MCF 10A (cell line): ENCODE measurements at regions not wholly inside any gene's neighbourhood (a gene's known extent, or its start where the extent isn't known, plus 50 kb on each side); places are given as distances from the start of the nearest gene placed in this dataset.
"Not testable (repeated sequence)": the region's sequence is repeated elsewhere in the genome, so short reads cannot be mapped to it uniquely, and the experiment has no call there.

Experiments
- BruUV-seq: library from RNA; stranded (reverse); fragments of 400-500 nt; replicated peaks from 2 replicates; lab custom pipeline; 2021; lab: Mats Ljungman, UMichigan
- CTCF ChIA-PET: fragments of 300-600 bp; sonication (Branson Sonifier 250); formaldehyde crosslinking; extraction: SDS; loops from one replicate; lab custom pipeline; 2021; ENCODE audit warnings: antibody characterized with exemption, inconsistent platforms; lab: Yijun Ruan, JAX
- POLR2A ChIA-PET: fragments of 300-600, 350-650 bp; sonication (Branson Sonifier 250); formaldehyde crosslinking; extraction: SDS; loops from one replicate; lab custom pipeline; 2020; ENCODE audit warnings: antibody characterized with exemption, inconsistent platforms; lab: Yijun Ruan, JAX
- DNase-seq: peaks from one replicate; pipeline ENCODE4 v3.0.0-alpha.2; 2018; ENCODE audit not compliant: unreplicated experiment
- H3K27ac Mint-ChIP-seq: one replicate; pipeline ENCODE4 v1.8.0; 2022; ENCODE audit warnings: mild to moderate bottlenecking, low read depth, mixed read lengths; ENCODE audit not compliant: unreplicated experiment
- H3K27me3 Mint-ChIP-seq: one replicate; pipeline ENCODE4 v1.8.0; 2022; ENCODE audit warnings: mixed read lengths; ENCODE audit not compliant: insufficient read depth, unreplicated experiment
- H3K36me3 Mint-ChIP-seq: one replicate; pipeline ENCODE4 v1.8.0; 2022; ENCODE audit warnings: mild to moderate bottlenecking, moderate library complexity, mixed read lengths; ENCODE audit not compliant: insufficient read depth, unreplicated experiment
- H3K4me1 Mint-ChIP-seq: one replicate; pipeline ENCODE4 v1.8.0; 2022; ENCODE audit warnings: mixed read lengths; ENCODE audit not compliant: insufficient read depth, unreplicated experiment
- H3K4me3 Mint-ChIP-seq: one replicate; pipeline ENCODE4 v1.8.0; 2022; ENCODE audit warnings: mild to moderate bottlenecking, moderate library complexity, mixed read lengths; ENCODE audit not compliant: unreplicated experiment
- H3K9me3 Mint-ChIP-seq: one replicate; pipeline ENCODE4 v1.8.0; 2022; ENCODE audit warnings: mixed read lengths; ENCODE audit not compliant: unreplicated experiment
- CTCF ChIP-seq: fragments of 200-600 bp; IDR thresholded peaks from one replicate; pipeline ENCODE4 v1.8.0; 2022; ENCODE audit warnings: antibody characterized with exemption, mild to moderate bottlenecking; ENCODE audit not compliant: unreplicated experiment
- intact Hi-C: fragments of 100-400 bp; cut with micrococcal nuclease; formaldehyde crosslinking; loops from 2 replicates; pipeline ENCODE4 v1.14.1; 2022

GRCh38 chr4:93912146-93912545 is 83.6 kb downstream of the ATOH1 start:
- no TSS peak for BruUV-seq
- TF ChIP-seq CTCF = no peak
- H3K4me1 Mint-ChIP-seq = peaks cover 5% of the 10 kb centered on the region
- no peaks in the 10 kb centered on the region for H3K27me3 Mint-ChIP-seq
- H3K4me3 Mint-ChIP-seq = no peak overlapping the region
- H3K9me3 Mint-ChIP-seq = peaks cover 8% of the 10 kb centered on the region
- CTCF ChIA-PET = no interaction called here
- H3K27ac Mint-ChIP-seq = no peak overlapping the region
- POLR2A ChIA-PET = no interaction called here
- peak; percentile 52 for DNase-seq
- intact Hi-C loops = no loop called here
- H3K36me3 Mint-ChIP-seq = no peaks in the 10 kb centered on the region

DNA sequence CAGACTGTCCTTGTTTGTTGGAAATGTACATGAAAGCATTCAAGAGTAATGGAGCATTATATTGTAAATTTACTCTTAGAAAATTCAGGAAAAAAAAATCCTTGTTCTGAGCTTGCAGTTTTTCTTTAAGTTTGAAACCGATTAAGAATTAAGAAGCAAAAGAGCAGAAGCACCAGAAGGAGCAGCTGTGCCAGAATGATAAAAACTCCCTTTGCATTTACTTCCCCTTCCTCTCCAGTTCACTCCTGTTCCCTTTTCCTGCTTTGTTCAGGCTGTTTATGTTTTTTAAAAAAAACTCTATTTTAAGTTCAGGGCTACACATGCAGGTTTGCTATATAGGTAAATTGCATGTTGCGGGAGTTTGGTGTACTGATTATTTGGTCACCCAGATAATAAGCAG is 90.3 kb downstream of the ATOH1 start:
- BruUV-seq = no TSS peak
- TF ChIP-seq CTCF = no peak
- DNase-seq = no peak
- Mint-ChIP-seq H3K27ac (no peak overlapping the region), H3K9me3 (no peaks in the 10 kb centered on the region), H3K36me3 (no peaks in the 10 kb centered on the region), H3K27me3 (no peaks in the 10 kb centered on the region), H3K4me3 (no peak overlapping the region), H3K4me1 (no peaks in the 10 kb centered on the region)
- intact Hi-C loops = no loop called here
- ChIA-PET POLR2A (no interaction called here), CTCF (no interaction called here)

DNA sequence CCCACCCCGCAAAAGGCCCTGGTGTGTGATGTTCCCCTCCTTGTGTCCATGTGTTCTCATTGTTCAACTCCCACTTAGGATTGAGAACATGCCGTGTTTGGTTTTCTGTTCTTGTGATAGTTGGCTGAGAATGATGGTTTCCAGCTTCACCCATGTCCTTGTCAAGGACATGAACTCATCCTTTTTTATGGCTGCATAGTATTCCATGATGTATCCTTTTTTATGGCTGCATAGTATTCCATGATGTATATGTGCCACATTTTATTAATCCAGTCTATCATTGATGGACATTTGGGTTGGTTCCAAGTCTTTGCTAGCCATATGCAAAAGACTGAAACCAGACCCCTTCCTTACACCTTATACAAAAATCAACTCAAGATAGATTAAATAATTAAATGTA is 95.0 kb downstream of the ATOH1 start:
- intact Hi-C loops, H3K4me1 Mint-ChIP-seq, H3K4me3 Mint-ChIP-seq, H3K27me3 Mint-ChIP-seq, DNase-seq, H3K36me3 Mint-ChIP-seq, BruUV-seq, H3K27ac Mint-ChIP-seq, POLR2A ChIA-PET, H3K9me3 Mint-ChIP-seq: not testable (repeated sequence)
- CTCF ChIA-PET = interaction anchor here (0.7 kb wide), 1 partner anchor 27 kb away, joined by 3 read pairs; no protein-coding TSS in a partner anchor

DNA sequence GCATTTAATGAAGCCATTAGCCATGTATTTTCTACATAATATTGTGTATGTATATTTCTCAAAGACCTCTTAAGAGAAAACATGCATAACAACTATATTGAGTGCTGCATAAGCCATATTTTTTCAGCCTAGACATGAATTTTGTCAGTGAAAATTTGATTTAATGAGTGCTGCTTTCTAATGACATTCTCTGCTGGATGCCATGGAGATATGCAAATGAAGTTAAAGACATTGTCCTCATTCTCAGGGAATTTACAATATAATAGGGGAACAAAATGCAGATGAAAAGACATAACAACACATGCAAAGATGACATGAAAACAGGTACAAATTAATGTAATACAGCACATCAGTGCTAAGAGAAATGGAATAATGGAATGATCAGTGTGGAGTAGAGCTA is 118.7 kb downstream of the ATOH1 start:
- no peaks in the 10 kb centered on the region for H3K9me3 Mint-ChIP-seq
- H3K36me3 Mint-ChIP-seq = no peaks in the 10 kb centered on the region
- no peak overlapping the region for H3K27ac Mint-ChIP-seq
- no TSS peak for BruUV-seq
- H3K4me1 Mint-ChIP-seq = no peaks in the 10 kb centered on the region
- CTCF ChIA-PET = no interaction called here
- no peak for DNase-seq
- H3K27me3 Mint-ChIP-seq = no peaks in the 10 kb centered on the region
- no peak for TF ChIP-seq CTCF
- POLR2A ChIA-PET = no interaction called here
- intact Hi-C loops = no loop called here
- H3K4me3 Mint-ChIP-seq = no peak overlapping the region

- H3K9me3 Mint-ChIP-seq, BruUV-seq, H3K27ac Mint-ChIP-seq, POLR2A ChIA-PET, intact Hi-C loops, DNase-seq, CTCF ChIA-PET, H3K4me1 Mint-ChIP-seq, H3K27me3 Mint-ChIP-seq, H3K36me3 Mint-ChIP-seq, H3K4me3 Mint-ChIP-seq: not testable (repeated sequence)
Observed at GRCh38 chr4:93950239-93950638, 121.7 kb downstream of the ATOH1 start.
